GM18498 (cell line): ENCODE measurements at regions not wholly inside any gene's neighbourhood (a gene's known extent, or its start where the extent isn't known, plus 50 kb on each side); places are given as distances from the start of the nearest gene placed in this dataset.

Source experiments
- ATAC-seq: cut with Tn5 transposase; IDR thresholded peaks from one replicate; pipeline ENCODE4 v1.9.1; 2021; ENCODE audit warnings: mild to moderate bottlenecking, moderate library complexity; ENCODE audit not compliant: unreplicated experiment

GRCh38 chr2:217108575-217109027, 248.7 kb upstream of the TNP1 start:
- ATAC-seq = no peak

DNA sequence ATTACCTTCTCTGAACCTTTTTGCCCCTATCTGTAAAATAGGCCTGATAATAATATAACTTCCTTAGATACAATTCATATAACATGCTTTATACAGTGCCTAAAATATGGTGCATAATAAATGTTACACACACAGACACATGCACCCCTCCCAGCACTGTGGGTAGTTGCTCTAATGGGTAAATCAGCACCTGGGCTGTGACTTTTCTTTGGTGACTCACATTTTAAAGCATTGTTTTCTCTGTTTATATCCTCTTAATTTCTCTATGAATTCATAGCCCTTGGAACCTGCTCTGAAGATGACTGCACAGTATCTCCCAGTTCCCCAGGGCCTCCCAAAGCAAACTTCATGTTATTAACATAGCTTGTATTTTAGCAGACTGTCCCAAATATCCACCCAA, 248.2 kb upstream of the TNP1 start:
- ATAC-seq = no peak

GRCh38 chr2:217107480-217107879, 247.6 kb upstream of the TNP1 start:
- no peak for ATAC-seq

- ATAC-seq = no peak
Measured at GRCh38 chr2:217106650-217107014, 246.8 kb upstream of the TNP1 start.

- ATAC-seq = no peak
Measured at GRCh38 chr2:217105733-217106649, 246.1 kb upstream of the TNP1 start.

- ATAC-seq = no peak
Measured at GRCh38 chr2:217103752-217104545, 244.1 kb upstream of the TNP1 start.

GRCh38 chr2:217102956-217103355, 243.1 kb upstream of the TNP1 start:
- ATAC-seq = no peak

- peak; percentile 74 for ATAC-seq
Measured at GRCh38 chr2:217101972-217102371, 242.1 kb upstream of the TNP1 start.

- no peak for ATAC-seq
Measured at GRCh38 chr2:217099561-217099960, 239.7 kb upstream of the TNP1 start.

GRCh38 chr2:217098435-217098834, 238.6 kb upstream of the TNP1 start:
- ATAC-seq = no peak

DNA sequence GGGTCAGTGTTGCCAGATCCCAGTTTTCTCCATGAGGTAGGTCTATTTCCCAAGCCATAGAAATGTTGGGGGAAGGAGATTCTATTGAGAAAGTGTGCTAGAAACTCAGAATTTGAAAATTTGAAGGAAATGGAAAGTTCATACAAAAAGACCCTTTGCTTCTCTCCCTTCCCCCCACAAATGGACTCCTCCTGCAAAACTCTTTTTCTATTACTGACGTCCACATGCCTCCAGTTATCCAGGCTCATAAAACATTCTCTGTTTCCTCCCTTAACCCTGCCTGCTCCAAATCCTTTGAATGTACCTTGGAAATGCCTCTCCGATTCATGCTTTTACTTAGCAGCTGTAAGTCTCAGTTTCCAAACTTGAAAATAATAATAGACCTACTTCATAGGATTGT, 237.5 kb upstream of the TNP1 start:
- no peak for ATAC-seq

GRCh38 chr2:217096474-217097225, 236.8 kb upstream of the TNP1 start:
- no peak for ATAC-seq

DNA sequence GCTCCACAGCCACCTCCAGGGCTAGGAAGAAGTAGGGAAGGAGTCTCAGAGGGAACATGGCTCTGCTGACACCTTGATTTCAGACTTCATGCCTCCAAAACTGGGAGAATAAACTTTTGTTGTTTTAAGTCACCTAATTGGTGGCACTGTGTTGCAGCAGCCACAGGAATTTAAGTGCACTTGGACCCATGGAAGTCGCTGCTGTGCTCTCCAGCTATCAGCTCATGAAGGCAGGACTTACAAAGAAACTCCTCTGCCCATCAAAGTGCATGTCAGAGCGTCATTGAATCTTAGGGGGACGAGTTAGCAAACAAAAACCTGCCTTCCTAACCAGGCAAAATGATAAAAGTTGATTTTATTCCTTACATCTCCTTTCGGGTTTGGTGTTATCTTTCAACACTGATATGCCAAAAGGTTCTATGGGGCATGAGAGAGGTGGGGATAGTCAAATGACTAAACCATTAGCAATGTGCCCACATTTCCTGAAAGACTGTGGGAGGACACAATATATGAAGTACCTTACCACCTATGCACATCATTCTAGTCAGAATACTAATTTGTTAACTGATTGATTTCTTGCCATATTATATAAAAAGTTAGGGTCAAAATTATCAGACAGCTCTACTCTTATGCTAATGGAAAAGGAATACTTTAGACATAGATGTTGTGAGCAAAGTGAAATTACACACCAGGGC, 235.8 kb upstream of the TNP1 start:
- ATAC-seq = no peak

DNA sequence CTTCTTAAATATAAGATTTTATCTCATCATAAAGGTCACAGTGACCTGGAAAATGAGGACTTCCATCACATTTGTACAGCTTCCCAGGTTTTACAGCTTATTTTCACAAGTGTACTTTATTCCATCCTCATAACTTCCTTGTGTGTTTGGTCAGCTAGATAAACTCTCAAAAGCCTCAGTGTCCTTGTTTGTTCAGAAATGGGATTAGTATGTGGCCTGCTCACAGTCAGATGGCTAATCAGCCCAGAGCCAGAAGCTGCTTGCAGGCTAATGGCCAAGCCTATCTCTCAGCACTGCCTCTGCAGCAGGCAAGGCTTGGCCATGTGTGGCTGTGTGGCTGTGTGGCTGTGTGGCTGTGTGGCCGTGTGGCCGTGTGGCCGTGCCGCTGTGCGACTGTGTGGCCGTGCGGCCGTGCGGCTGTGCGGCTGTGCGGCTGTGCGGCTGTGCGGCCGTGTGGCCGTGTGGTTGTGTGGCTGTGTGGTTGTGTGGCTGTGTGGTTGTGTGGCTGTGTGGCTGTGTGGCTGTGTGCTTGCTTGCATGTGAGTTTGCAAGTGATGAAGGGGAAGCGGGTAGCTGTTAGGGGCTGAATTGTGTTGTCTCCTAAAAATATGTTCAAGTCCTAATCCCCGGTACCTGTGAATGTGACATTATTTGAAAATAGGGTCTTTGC, 233.0 kb upstream of the TNP1 start:
- no peak for ATAC-seq

DNA sequence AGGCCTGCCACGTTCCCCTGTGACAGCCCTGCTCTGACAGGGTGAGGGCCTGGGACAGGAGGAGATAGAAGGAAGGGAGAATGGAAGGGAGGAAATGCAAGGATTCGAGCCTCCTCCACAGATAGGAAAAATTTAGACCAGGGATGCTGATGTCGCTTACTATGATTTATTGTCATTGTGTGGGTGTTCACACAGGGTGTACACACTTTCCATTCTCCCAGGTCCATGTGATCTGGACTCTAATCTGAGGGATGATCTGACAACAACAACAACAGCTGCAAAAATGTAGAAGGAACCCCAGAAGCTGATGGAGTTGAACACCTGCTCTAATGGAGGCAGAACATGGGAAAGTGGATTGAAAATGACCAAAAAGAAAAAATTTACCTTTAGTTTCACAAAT, 231.7 kb upstream of the TNP1 start:
- no peak for ATAC-seq

DNA sequence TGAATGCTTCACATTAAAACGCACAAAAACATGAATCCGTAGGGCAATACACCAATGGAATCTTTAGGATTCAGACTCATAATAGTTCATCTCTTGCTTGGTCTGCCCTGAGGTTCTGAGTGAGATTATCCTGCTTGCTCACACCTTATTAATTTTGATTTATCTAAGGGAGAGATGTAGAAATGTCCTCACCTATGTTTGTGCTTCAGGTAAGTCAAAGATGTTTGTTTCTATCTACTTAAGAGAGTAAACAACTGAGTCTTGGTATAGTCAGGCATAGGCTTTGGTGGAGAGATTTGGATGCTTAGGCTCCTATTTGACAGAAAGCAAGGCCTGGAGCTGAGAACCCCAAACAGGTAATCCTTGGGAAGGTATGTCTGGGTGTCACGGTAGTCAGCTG, 231.0 kb upstream of the TNP1 start:
- no peak for ATAC-seq

- peak; percentile 79 for ATAC-seq
Measured at GRCh38 chr2:217090024-217090473, 230.2 kb upstream of the TNP1 start.

DNA sequence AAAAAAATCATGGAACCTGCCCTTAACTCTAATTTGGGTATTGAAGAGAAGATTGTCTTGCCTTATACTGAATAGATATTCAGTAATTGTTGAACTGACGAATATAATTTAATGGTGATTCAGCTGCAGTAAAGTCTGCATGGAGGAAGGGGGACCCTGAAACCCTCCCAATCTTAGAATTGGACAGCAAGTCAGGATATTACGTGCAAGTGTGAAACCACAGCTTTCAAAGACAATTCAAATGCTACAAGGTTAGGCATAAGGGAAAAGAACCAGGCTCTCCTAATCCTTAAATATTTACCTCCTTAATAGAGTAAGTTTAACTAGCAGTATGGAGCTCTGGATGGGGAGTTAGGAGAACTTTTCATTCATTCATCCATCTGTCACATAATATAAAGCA, 226.9 kb upstream of the TNP1 start:
- ATAC-seq = no peak

- peak; percentile 43 for ATAC-seq
Measured at GRCh38 chr2:217086038-217086522, 226.2 kb upstream of the TNP1 start.

GRCh38 chr2:217085543-217085942, 225.7 kb upstream of the TNP1 start:
- ATAC-seq = no peak
